GM12878 (cell line): ENCODE measurements at regions not wholly inside any gene's neighbourhood (a gene's known extent, or its start where the extent isn't known, plus 50 kb on each side); places are given as distances from the start of the nearest gene placed in this dataset.

Experiments used
- ATAC-seq: fragments of 200-7000 bp; cut with Tn5 transposase; 3 replicates; pipeline ENCODE4 v1.9.1; 2020; ENCODE audit warnings: mild to moderate bottlenecking, moderate library complexity
- BruUV-seq: library from RNA; stranded (reverse); fragments of 400-500 nt; replicated peaks from 2 replicates; lab custom pipeline; 2021; lab: Mats Ljungman, UMichigan
- CTCF ChIA-PET: fragments of 300-600 bp; sonication (Branson Sonifier 250); formaldehyde crosslinking; extraction: SDS; loops from one replicate; lab custom pipeline; 2021; ENCODE audit warnings: inconsistent platforms; lab: Yijun Ruan, JAX
- POLR2A ChIA-PET: fragments of 350-600 bp; formaldehyde crosslinking; extraction: SDS; loops from one replicate; lab custom pipeline; 2021; ENCODE audit warnings: inconsistent platforms; lab: Charles Lee
- RAD21 ChIA-PET: fragments of 300-600 bp; sonication (Branson Sonifier 250); formaldehyde crosslinking; loops from one replicate; lab custom pipeline; 2023; ENCODE audit warnings: antibody characterized with exemption; ENCODE audit not compliant: unreplicated experiment; lab: Charles Lee
- SMC1A ChIA-PET: fragments of 300-600 bp; sonication (Branson Sonifier 250); formaldehyde crosslinking; loops from one replicate; lab custom pipeline; 2023; ENCODE audit not compliant: unreplicated experiment, uncharacterized antibody; lab: Charles Lee
- DNase-seq: peaks from one replicate; pipeline ENCODE4 v3.0.0-alpha.2; 2011; ENCODE audit warnings: low read depth, low spot score
- FAIRE-seq: peaks from 3 replicates; lab custom pipeline; 2011; peaks lifted over from hg19 to GRCh38; lab: Jason Lieb, UNC
- H2AFZ ChIP-seq: 2 replicates; pipeline ENCODE4 v1.6.0; 2011; ENCODE audit warnings: low read depth, low read length, control low read depth; ENCODE audit not compliant: control insufficient read depth
- H3K27ac ChIP-seq: 2 replicates; pipeline ENCODE4 v1.5.1; 2011; ENCODE audit warnings: control low read depth; ENCODE audit not compliant: control insufficient read depth, insufficient read depth
- H3K27me3 ChIP-seq, 2 experiments: replicated peaks in 1 of 2; 2 replicates each; pipeline versions ENCODE4 v1.6.0 to v1.6.1; 2011; ENCODE audit warnings: low read length in 1 of 2; ENCODE audit not compliant: control insufficient read depth in 2 of 2, insufficient read depth in 2 of 2
- H3K36me3 ChIP-seq, 2 experiments: 2 replicates each; pipeline ENCODE4 v1.5.1; 2011; ENCODE audit warnings: low read length in 1 of 2; ENCODE audit not compliant: control insufficient read depth in 2 of 2, insufficient read depth in 2 of 2
- H3K4me1 ChIP-seq: 2 replicates; pipeline ENCODE4 v1.6.1; 2011; ENCODE audit warnings: mild to moderate bottlenecking, low read length, moderate library complexity, mixed read lengths; ENCODE audit not compliant: control insufficient read depth, insufficient read depth
- H3K4me2 ChIP-seq: 2 replicates; pipeline ENCODE4 v1.6.0; 2011; ENCODE audit warnings: control low read depth; ENCODE audit not compliant: control insufficient read depth, insufficient read depth
- H3K4me3 ChIP-seq: fragments of 200-600 bp; sonication (generic); 2 replicates; pipeline ENCODE4 v1.5.1; 2016
- H3K79me2 ChIP-seq: 2 replicates; pipeline ENCODE4 v1.6.0; 2011; ENCODE audit warnings: low read length; ENCODE audit not compliant: control insufficient read depth, insufficient read depth
- H3K9ac ChIP-seq: 2 replicates; pipeline ENCODE4 v1.8.0; 2011; ENCODE audit warnings: low read length, control low read depth, mixed read lengths; ENCODE audit not compliant: control insufficient read depth, insufficient read depth
- H3K9me3 ChIP-seq: replicated peaks from 3 replicates; pipeline ENCODE4 v1.5.1; 2011; ENCODE audit warnings: mild to moderate bottlenecking, low read length; ENCODE audit not compliant: control insufficient read depth, insufficient read depth
- H4K20me1 ChIP-seq: 2 replicates; pipeline ENCODE4 v1.6.0; 2011; ENCODE audit not compliant: control insufficient read depth, insufficient read depth
- CREM ChIP-seq: IDR thresholded peaks from 2 replicates; pipeline ENCODE4 v1.6.1; 2014; ENCODE audit warnings: antibody characterized with exemption, low read depth
- GABPA ChIP-seq: IDR thresholded peaks from 2 replicates; pipeline ENCODE4 v1.6.1; 2014; ENCODE audit warnings: antibody characterized with exemption, low read depth, mild to moderate bottlenecking, inconsistent platforms
- IRF5 ChIP-seq: fragments of 450-650 bp; IDR thresholded peaks from 2 replicates; pipeline ENCODE4 v1.6.1; 2017; ENCODE audit warnings: borderline replicate concordance
- KLF5 ChIP-seq: fragments of 450-650 bp; IDR thresholded peaks from 2 replicates; pipeline ENCODE4 v1.6.1; 2014; ENCODE audit warnings: mild to moderate bottlenecking; ENCODE audit not compliant: partially characterized antibody
- MEF2B ChIP-seq: fragments of 450-650 bp; IDR thresholded peaks from 2 replicates; pipeline ENCODE4 v1.6.1; 2018; ENCODE audit warnings: mild to moderate bottlenecking, moderate library complexity; ENCODE audit not compliant: partially characterized antibody, poor library complexity, severe bottlenecking
- MYC ChIP-seq: IDR thresholded peaks from 2 replicates; pipeline ENCODE4 v1.6.1; 2011; ENCODE audit warnings: mild to moderate bottlenecking, low read length, moderate library complexity, inconsistent platforms; ENCODE audit not compliant: insufficient read depth, insufficient replicate concordance, insufficient read length, severe bottlenecking
- NFXL1 ChIP-seq: fragments of 450-650 bp; IDR thresholded peaks from 2 replicates; pipeline ENCODE4 v1.6.1; 2017; ENCODE audit warnings: antibody characterized with exemption, mild to moderate bottlenecking, borderline replicate concordance
- NKRF ChIP-seq: fragments of 450-650 bp; conservative IDR thresholded peaks from 2 replicates; pipeline ENCODE4 v1.6.1; 2017; ENCODE audit warnings: mild to moderate bottlenecking, moderate library complexity
- NR2F1 ChIP-seq: fragments of 450-650 bp; conservative IDR thresholded peaks from 2 replicates; pipeline ENCODE4 v1.6.1; 2017; ENCODE audit warnings: mild to moderate bottlenecking
- SMAD1 ChIP-seq: fragments of 450-650 bp; IDR thresholded peaks from 2 replicates; pipeline ENCODE4 v1.6.1; 2018; ENCODE audit warnings: mild to moderate bottlenecking, low read depth; ENCODE audit not compliant: partially characterized antibody
- ZNF207 ChIP-seq: fragments of 450-650 bp; IDR thresholded peaks from 2 replicates; pipeline ENCODE4 v1.6.1; 2014; ENCODE audit warnings: antibody characterized with exemption, mild to moderate bottlenecking, borderline replicate concordance
- WGBS: methylation state at CpG from one replicate; pipeline ENCODE4 v1.1.6; 2016; ENCODE audit warnings: low lambda C conversion rate; ENCODE audit not compliant: insufficient replicate concordance, insufficient coverage; ENCODE audit errors: missing lambda C conversion rate; 5-methylcytosine and 5-hydroxymethylcytosine counted together
- in situ Hi-C: fragments of 300-500 bp; cut with MboI; formaldehyde crosslinking; loops from 9 replicates; pipeline ENCODE4 v1.14.3; 2018; ENCODE audit warnings: mixed read lengths
- intact Hi-C: fragments of 100-400 bp; cut with micrococcal nuclease; formaldehyde crosslinking; loops from one replicate; pipeline ENCODE4 v1.14.2; 2022; ENCODE audit not compliant: unreplicated experiment

GRCh38 chr2:66272751-66273150 is 162.2 kb upstream of the MEIS1 start:
- intact Hi-C loops, result no loop called here
- Histone ChIP-seq H3K9ac (no peak overlapping the region), H3K79me2 (no peaks in the 10 kb centered on the region), H3K27ac (no peak overlapping the region), H2AFZ (no peak overlapping the region), H3K36me3 (no peaks in the 10 kb centered on the region), H3K4me3 (no peak overlapping the region), H3K27me3 (no peaks in the 10 kb centered on the region), H3K4me2 (no peak overlapping the region), H3K9me3 (no peaks in the 10 kb centered on the region), H3K4me1 (no peaks in the 10 kb centered on the region), H4K20me1 (no peaks in the 10 kb centered on the region)
- TF ChIP-seq CREM (no peak), SMAD1 (no peak), NFXL1 (no peak), MYC (no peak), NR2F1 (no peak), KLF5 (no peak), MEF2B (no peak), ZNF207 (no peak), NKRF (no peak), IRF5 (no peak), GABPA (no peak)
- POLR2A ChIA-PET, result no interaction called here
- SMC1A ChIA-PET, result no interaction called here
- RAD21 ChIA-PET, result no interaction called here
- DNase-seq, result no peak
- WGBS, result 35% methylated on average over 6 of the region's 6 CpGs
- in situ Hi-C loops, result no loop called here
- no peak for ATAC-seq
- FAIRE-seq, result no peak
- BruUV-seq, result no TSS peak
- CTCF ChIA-PET, result no interaction called here
